Fibroblast of villous mesenchyme (primary cell): ENCODE measurements at regions not wholly inside any gene's neighbourhood (a gene's known extent, or its start where the extent isn't known, plus 50 kb on each side); places are given as distances from the start of the nearest gene placed in this dataset.

Experiments used
- DNase-seq: peaks from one replicate; pipeline ENCODE4 v3.0.0-alpha.2; 2010; ENCODE audit warnings: low read depth
- H3K4me3 ChIP-seq: 2 replicates; pipeline ENCODE4 v1.5.1; 2011; ENCODE audit warnings: low read depth, mild to moderate bottlenecking, low read length
- CTCF ChIP-seq: IDR thresholded peaks from 2 replicates; pipeline ENCODE4 v1.5.1; 2012; ENCODE audit warnings: low read depth, mild to moderate bottlenecking, low read length; ENCODE audit not compliant: insufficient read depth

- no peak overlapping the region for H3K4me3 ChIP-seq
- DNase-seq, result peak; percentile 62
- no peak for TF ChIP-seq CTCF
Measured at GRCh38 chr4:106869551-106869950, 166.6 kb downstream of the DKK2 start.

GRCh38 chr4:106868381-106869035, 167.6 kb downstream of the DKK2 start:
- no peak for TF ChIP-seq CTCF
- H3K4me3 ChIP-seq, result no peak overlapping the region
- peak; percentile 10 for DNase-seq

- no peak for TF ChIP-seq CTCF
- no peak overlapping the region for H3K4me3 ChIP-seq
- peak; percentile 45 for DNase-seq
Measured at GRCh38 chr4:106864231-106864630, 171.9 kb downstream of the DKK2 start.

GRCh38 chr4:106854569-106855351, 181.4 kb downstream of the DKK2 start:
- DNase-seq, result peak; percentile 25
- no peak overlapping the region for H3K4me3 ChIP-seq
- TF ChIP-seq CTCF, result no peak

- no peak overlapping the region for H3K4me3 ChIP-seq
- no peak for DNase-seq
- no peak for TF ChIP-seq CTCF
Measured at GRCh38 chr4:106852426-106852825, 183.7 kb downstream of the DKK2 start.

- no peak overlapping the region for H3K4me3 ChIP-seq
- peak; percentile 53 for DNase-seq
- no peak for TF ChIP-seq CTCF
Measured at GRCh38 chr4:106851726-106852125, 184.4 kb downstream of the DKK2 start.
